AG09319 (cell line): ENCODE measurements at regions not wholly inside any gene's neighbourhood (a gene's known extent, or its start where the extent isn't known, plus 50 kb on each side); places are given as distances from the start of the nearest gene placed in this dataset.

Experiments used
- DNase-seq: peaks from one replicate; pipeline ENCODE4 v3.0.0-alpha.2; 2010; ENCODE audit warnings: low read depth; ENCODE audit errors: extremely low read depth
- CTCF ChIP-seq: IDR thresholded peaks from 2 replicates; pipeline ENCODE4 v1.5.1; 2011; ENCODE audit warnings: low read depth, mild to moderate bottlenecking, inconsistent platforms, low read length, moderate library complexity

- no peak for TF ChIP-seq CTCF
- no peak for DNase-seq
These were observed 76.5 kb upstream of the SLC35G4 start for GRCh38 chr18:11532758-11533512.

DNA sequence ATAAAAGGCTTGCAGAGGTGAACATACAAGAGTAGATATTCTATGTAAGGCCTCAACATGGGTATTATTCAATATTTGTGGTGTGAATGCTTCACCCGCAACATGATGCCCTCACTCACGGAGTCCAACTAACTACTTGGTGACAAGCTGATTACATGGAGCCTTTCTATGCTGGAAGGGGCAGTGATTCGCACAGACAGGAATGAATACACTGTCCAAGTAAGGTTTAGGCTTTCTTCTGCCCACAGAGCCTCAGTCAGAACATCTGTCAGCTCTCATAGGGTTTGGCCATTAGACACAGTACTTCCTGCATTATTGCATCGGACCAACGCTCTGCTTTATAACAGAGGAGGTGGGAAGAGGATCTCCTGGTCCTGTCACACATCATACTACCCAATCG lies 80.3 kb upstream of the SLC35G4 start:
- no peak for TF ChIP-seq CTCF
- no peak for DNase-seq

DNA sequence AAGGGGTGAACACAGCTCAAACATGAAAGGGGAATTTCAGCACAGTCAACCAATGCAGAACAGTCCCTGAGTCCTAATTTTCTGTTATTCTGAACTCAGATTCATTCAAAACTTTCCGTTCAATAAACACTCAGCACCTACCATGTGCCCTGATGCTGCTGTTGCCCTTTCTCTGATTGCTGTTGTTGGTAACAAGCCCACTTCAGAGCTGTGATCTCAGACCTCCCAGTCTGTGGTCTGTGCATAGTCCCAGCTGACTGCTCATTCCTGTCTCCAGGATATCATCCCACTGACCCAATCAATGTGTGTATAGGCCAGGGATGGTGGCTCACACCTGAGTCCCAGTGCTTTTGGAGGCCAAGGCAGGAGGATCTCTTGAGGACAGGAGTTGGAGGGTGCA lies 82.7 kb upstream of the SLC35G4 start:
- no peak for DNase-seq
- no peak for TF ChIP-seq CTCF

- TF ChIP-seq CTCF: no peak
- DNase-seq: no peak
These were observed 85.6 kb upstream of the SLC35G4 start for GRCh38 chr18:11523804-11524203.

- TF ChIP-seq CTCF: no peak
- DNase-seq: no peak
These were observed 86.4 kb upstream of the SLC35G4 start for GRCh38 chr18:11522992-11523391.

GRCh38 chr18:11521853-11522252 lies 87.5 kb upstream of the SLC35G4 start:
- no peak for DNase-seq
- no peak for TF ChIP-seq CTCF

DNA sequence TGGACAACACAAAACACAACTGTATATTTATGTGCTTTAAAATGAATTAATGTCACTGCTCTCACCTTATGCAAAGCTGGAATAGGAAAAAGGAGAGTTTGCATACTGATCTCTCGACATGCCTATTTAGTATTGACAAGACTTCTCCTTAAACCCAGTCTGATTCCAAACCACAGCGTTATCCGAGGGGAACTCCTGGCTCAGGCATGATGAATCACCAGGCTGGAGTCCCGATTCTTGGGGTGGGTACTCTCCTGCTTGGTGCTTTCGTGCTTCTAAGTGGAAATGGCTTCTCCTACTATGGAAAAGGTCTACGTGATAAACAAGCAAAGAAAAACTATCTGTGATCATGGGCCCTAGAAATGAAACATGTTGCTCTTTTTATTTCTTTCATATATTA lies 88.9 kb upstream of the SLC35G4 start:
- TF ChIP-seq CTCF: no peak
- no peak for DNase-seq
